OCI-LY1 (cell line): ENCODE measurements at regions not wholly inside any gene's neighbourhood (a gene's known extent, or its start where the extent isn't known, plus 50 kb on each side); places are given as distances from the start of the nearest gene placed in this dataset.

Source experiments
- H2AFZ ChIP-seq: fragments of 200-600 bp; sonication (generic), shearing (Covaris generic); 2 replicates; pipeline ENCODE4 v1.6.0; 2014; ENCODE audit warnings: antibody characterized with exemption, mild to moderate bottlenecking, low read length
- H3F3A ChIP-seq: fragments of 200-600 bp; sonication (generic), shearing (Covaris generic); 2 replicates; pipeline ENCODE4 v1.6.0; 2014; ENCODE audit warnings: mild to moderate bottlenecking, antibody characterized with exemption, low read length, moderate library complexity; ENCODE audit not compliant: insufficient read depth
- H3K27ac ChIP-seq: fragments of 200-600 bp; sonication (generic); 2 replicates; pipeline ENCODE4 v1.5.1; 2014; ENCODE audit warnings: low read length, mixed run types, mild to moderate bottlenecking, low read depth; ENCODE audit not compliant: poor library complexity, severe bottlenecking
- H3K27me3 ChIP-seq: fragments of 200-600 bp; sonication (generic); 2 replicates; pipeline ENCODE4 v1.6.0; 2014; ENCODE audit warnings: antibody characterized with exemption, mild to moderate bottlenecking, low read length, moderate library complexity; ENCODE audit not compliant: insufficient read depth
- H3K36me3 ChIP-seq: fragments of 200-600 bp; sonication (generic); 2 replicates; pipeline ENCODE4 v1.6.1; 2014; ENCODE audit warnings: mild to moderate bottlenecking, antibody characterized with exemption, low read length, moderate library complexity, mixed read lengths; ENCODE audit not compliant: insufficient read depth
- H3K4me1 ChIP-seq: fragments of 200-600 bp; sonication (generic); 2 replicates; pipeline ENCODE4 v1.5.1; 2014; ENCODE audit warnings: mild to moderate bottlenecking, low read length, moderate library complexity; ENCODE audit not compliant: insufficient read depth, severe bottlenecking
- H3K4me2 ChIP-seq: fragments of 200-600 bp; sonication (generic), shearing (Covaris generic); 2 replicates; pipeline ENCODE4 v1.6.1; 2014; ENCODE audit warnings: low read length
- H3K4me3 ChIP-seq: fragments of 200-600 bp; sonication (generic); 2 replicates; pipeline ENCODE4 v1.5.1; 2014; ENCODE audit warnings: low read length, low read depth, mild to moderate bottlenecking, mixed read lengths; ENCODE audit not compliant: poor library complexity, severe bottlenecking
- H3K79me2 ChIP-seq: fragments of 200-600 bp; shearing (Covaris generic); 2 replicates; pipeline ENCODE4 v1.6.1; 2016; ENCODE audit warnings: mixed run types, low read length, mixed read lengths; ENCODE audit not compliant: insufficient read depth
- H3K9ac ChIP-seq: fragments of 200-600 bp; sonication (generic), shearing (Covaris generic); 2 replicates; pipeline ENCODE4 v1.6.1; 2014; ENCODE audit warnings: mild to moderate bottlenecking, low read length, mixed read lengths
- H3K9me2 ChIP-seq: fragments of 200-600 bp; sonication (generic), shearing (Covaris generic); 2 replicates; pipeline ENCODE4 v1.6.1; 2014; ENCODE audit warnings: low read depth, mild to moderate bottlenecking, low read length, mixed read lengths
- H3K9me3 ChIP-seq: fragments of 200-600 bp; shearing (Covaris generic); 2 replicates; pipeline ENCODE4 v1.6.1; 2014; ENCODE audit warnings: low read length, mixed read lengths
- H4K20me1 ChIP-seq: fragments of 200-600 bp; sonication (generic), shearing (Covaris generic); 2 replicates; pipeline ENCODE4 v1.6.0; 2016; ENCODE audit warnings: mild to moderate bottlenecking, low read length; ENCODE audit not compliant: insufficient read depth
- CTCF ChIP-seq: fragments of 200-600 bp; sonication (generic), shearing (Covaris generic); IDR thresholded peaks from 2 replicates; pipeline ENCODE4 v1.5.1; 2017; ENCODE audit warnings: mild to moderate bottlenecking, antibody characterized with exemption, low read length, moderate library complexity, mixed read lengths
- EZH2 ChIP-seq: fragments of 200-600 bp; sonication (generic), shearing (Covaris generic); IDR thresholded peaks from 2 replicates; pipeline ENCODE4 v1.8.0; 2017; ENCODE audit warnings: borderline replicate concordance, mixed run types, mild to moderate bottlenecking, antibody characterized with exemption, low read length, moderate library complexity, mixed read lengths

- no peak overlapping the region for H3K4me3 ChIP-seq
- H3K9me3 ChIP-seq = no peaks in the 10 kb centered on the region
- no peaks in the 10 kb centered on the region for H3K79me2 ChIP-seq
- no peak overlapping the region for H3K27ac ChIP-seq
- no peaks in the 10 kb centered on the region for H3F3A ChIP-seq
- no peaks in the 10 kb centered on the region for H4K20me1 ChIP-seq
- H3K4me1 ChIP-seq = no peaks in the 10 kb centered on the region
- H3K9me2 ChIP-seq = no peaks in the 10 kb centered on the region
- H2AFZ ChIP-seq = no peak overlapping the region
- H3K27me3 ChIP-seq = no peaks in the 10 kb centered on the region
- TF ChIP-seq EZH2 (no peak), CTCF (no peak)
- H3K4me2 ChIP-seq = no peak overlapping the region
- H3K9ac ChIP-seq = no peak overlapping the region
- H3K36me3 ChIP-seq = no peaks in the 10 kb centered on the region
Observed at GRCh38 chr21:39041816-39042215, 141.4 kb downstream of the PSMG1 start.

DNA sequence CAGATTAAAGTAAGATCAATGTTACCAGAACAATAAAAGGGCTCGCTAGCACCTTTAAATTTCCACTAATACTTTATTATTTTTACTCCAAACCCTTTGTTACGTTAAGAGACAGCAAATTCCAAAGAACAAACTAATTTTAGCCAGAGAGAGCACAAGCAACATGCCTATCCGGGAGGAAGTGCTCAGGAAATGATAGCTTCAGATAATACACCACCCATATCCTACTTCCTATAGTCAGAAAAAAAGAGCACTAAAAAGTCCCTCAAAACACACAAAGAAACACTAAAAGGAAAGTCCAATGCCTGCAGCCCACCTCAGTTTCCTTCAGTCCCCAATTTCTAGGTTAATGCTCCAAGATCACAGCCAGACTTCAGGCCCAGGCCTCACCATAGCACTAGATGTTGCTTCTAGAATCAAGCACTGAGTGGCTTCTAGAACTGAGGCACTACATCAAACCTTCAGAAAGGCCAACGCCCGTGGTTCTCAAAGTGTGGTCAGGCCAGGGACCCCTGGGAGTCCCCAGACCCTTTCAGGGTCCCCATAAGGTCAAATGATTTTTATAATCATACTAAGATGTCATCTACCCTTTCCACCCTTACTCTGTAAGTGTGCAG is 142.6 kb downstream of the PSMG1 start:
- no peak overlapping the region for H3K4me2 ChIP-seq
- H3K9ac ChIP-seq = no peak overlapping the region
- no peaks in the 10 kb centered on the region for H4K20me1 ChIP-seq
- no peaks in the 10 kb centered on the region for H3K36me3 ChIP-seq
- no peaks in the 10 kb centered on the region for H3K9me2 ChIP-seq
- H3K4me3 ChIP-seq = no peak overlapping the region
- H3K79me2 ChIP-seq = no peaks in the 10 kb centered on the region
- no peak for TF ChIP-seq EZH2
- no peak for TF ChIP-seq CTCF
- no peak overlapping the region for H2AFZ ChIP-seq
- H3K4me1 ChIP-seq = no peaks in the 10 kb centered on the region
- no peaks in the 10 kb centered on the region for H3K27me3 ChIP-seq
- H3F3A ChIP-seq = no peaks in the 10 kb centered on the region
- H3K27ac ChIP-seq = no peak overlapping the region
- H3K9me3 ChIP-seq = no peaks in the 10 kb centered on the region

DNA sequence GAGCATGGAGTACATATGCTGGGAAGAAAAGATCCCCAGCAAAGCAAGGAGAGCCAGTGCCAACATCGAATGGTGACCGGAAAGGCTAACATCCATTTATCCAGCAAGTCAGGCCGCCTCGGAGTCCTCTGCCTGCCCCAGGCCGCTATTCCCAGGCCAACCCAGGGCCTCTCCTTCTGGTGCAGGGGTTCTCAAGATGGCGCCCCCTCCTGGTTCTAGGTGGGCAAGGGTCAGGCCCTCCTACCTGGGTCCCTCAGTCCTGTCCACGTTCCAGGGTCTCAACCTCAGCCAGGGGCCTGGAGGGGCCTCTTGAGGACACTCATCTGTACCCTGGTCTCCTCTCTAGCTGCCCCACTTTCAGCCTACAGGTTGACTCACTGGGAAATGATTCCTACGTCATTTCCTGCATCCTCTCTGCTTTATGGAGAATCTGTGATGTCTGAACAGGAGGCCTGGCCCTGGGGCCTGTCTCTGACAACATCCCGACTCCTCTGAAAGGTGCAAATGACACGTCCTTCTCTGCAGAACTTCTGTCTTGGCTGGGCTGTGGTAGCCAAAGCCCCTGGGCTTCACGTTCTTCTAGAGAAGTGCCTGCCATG is 145.3 kb downstream of the PSMG1 start:
- H3K4me2 ChIP-seq = no peak overlapping the region
- no peak overlapping the region for H3K9ac ChIP-seq
- H3K36me3 ChIP-seq = no peaks in the 10 kb centered on the region
- H3K9me2 ChIP-seq = no peaks in the 10 kb centered on the region
- no peak overlapping the region for H3K4me3 ChIP-seq
- no peaks in the 10 kb centered on the region for H3F3A ChIP-seq
- H3K27me3 ChIP-seq = no peaks in the 10 kb centered on the region; the same call in 1 of the 2 replicates
- no peaks in the 10 kb centered on the region for H3K79me2 ChIP-seq
- H3K9me3 ChIP-seq = no peaks in the 10 kb centered on the region
- no peak overlapping the region for H2AFZ ChIP-seq
- TF ChIP-seq CTCF (peak; percentile 25; the same call in 1 of the 2 replicates), EZH2 (no peak)
- no peak overlapping the region for H3K27ac ChIP-seq
- no peaks in the 10 kb centered on the region for H3K4me1 ChIP-seq
- no peaks in the 10 kb centered on the region for H4K20me1 ChIP-seq
